ENCODE measurements at regions not wholly inside any gene's neighbourhood (a gene's known extent, or its start where the extent isn't known, plus 50 kb on each side); places are given as distances from the start of the nearest gene placed in this dataset.
"Not testable (repeated sequence)": the region's sequence is repeated elsewhere in the genome, so short reads cannot be mapped to it uniquely, and the experiment has no call there.

GRCh38 chr12:54105809-54106208 is 52.2 kb downstream of the HOXC4 start:
- DNase-seq = not testable (repeated sequence)

GRCh38 chr12:54106252-54106651 is 52.6 kb downstream of the HOXC4 start:
- peak; percentile 57 for DNase-seq

GRCh38 chr12:54106803-54107579 is 53.4 kb downstream of the HOXC4 start:
- not testable (repeated sequence) for DNase-seq

- peak; percentile 64 for DNase-seq
Measured at GRCh38 chr12:54112336-54112735, 58.7 kb downstream of the HOXC4 start.

- not testable (repeated sequence) for DNase-seq
Measured at GRCh38 chr12:54116055-54116454, 62.4 kb downstream of the HOXC4 start.

- not testable (repeated sequence) for DNase-seq
Measured at GRCh38 chr12:54117392-54117791, 63.8 kb downstream of the HOXC4 start.

- DNase-seq = not testable (repeated sequence)
Measured at GRCh38 chr12:54119082-54119481, 65.4 kb downstream of the HOXC4 start.

- not testable (repeated sequence) for DNase-seq
Measured at GRCh38 chr12:54123981-54124380, 64.8 kb downstream of the SMUG1 start.

- DNase-seq = not testable (repeated sequence)
Measured at GRCh38 chr12:54125708-54126028, 63.1 kb downstream of the SMUG1 start.

- DNase-seq = no peak
Measured at GRCh38 chr12:54126029-54126695, 62.6 kb downstream of the SMUG1 start.

- DNase-seq = no peak
Measured at GRCh38 chr12:54126696-54127537, 61.9 kb downstream of the SMUG1 start.

GRCh38 chr12:54127538-54128259 is 61.1 kb downstream of the SMUG1 start:
- DNase-seq = no peak

- DNase-seq = no peak
Measured at GRCh38 chr12:54128416-54128815, 60.4 kb downstream of the SMUG1 start.

- DNase-seq = no peak
Measured at GRCh38 chr12:54129028-54129903, 59.5 kb downstream of the SMUG1 start.

Data from left hindlimb (tissue), 1 donor.